ENCODE measurements at regions not wholly inside any gene's neighbourhood (a gene's known extent, or its start where the extent isn't known, plus 50 kb on each side); places are given as distances from the start of the nearest gene placed in this dataset.

DNA sequence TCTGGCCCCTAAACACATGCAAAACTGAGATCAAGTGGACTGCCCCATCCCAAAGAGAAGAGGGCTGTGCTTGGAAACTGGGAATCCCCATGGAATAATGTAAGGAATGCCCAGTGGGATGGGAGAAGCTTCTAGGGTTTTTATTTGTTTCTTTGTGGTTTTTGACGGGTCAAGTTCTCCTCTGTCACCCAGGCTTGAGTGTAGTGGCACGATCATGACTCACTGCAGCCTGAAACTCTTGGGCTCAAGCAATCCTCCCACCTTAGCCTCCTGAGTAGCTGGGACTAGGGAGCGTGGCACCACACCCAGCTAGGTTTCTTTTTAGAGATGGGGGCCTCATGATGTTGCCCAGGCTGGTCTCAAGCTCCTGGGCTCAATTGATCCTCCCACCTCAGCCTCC lies 101.7 kb upstream of the ZSWIM2 start:
- POLR2A ChIA-PET: no interaction called here
- CTCF ChIA-PET: interaction anchor here (0.6 kb wide), 1 partner anchor 13 kb away, joined by 4 read pairs; no protein-coding TSS in a partner anchor

DNA sequence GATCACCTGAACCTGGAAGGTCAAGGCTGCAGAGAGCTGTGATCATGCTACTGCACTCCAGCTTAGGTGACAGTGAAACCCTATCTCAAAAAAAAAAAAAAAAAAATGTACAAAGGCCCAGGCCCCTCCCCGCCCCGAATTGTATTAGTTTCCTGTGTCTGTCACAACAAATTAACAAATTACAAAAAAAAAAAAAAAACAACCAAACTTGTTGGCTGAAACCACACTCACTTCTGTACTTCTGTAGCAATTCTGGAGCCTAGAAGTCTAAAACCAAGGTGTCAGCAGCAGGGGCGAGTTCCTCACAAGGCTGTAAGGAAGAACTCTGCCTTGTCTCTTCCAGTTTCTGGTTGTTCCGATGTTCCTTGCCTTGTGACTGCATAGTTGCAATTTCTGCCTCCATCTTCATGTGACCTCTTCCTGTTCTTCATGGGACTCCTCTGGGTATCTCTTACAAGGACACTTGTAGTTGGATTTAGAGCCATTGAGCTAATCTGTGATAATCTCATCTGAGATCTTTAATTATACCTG lies 100.8 kb upstream of the ZSWIM2 start:
- no peak for DNase-seq (ENCODE audit: extremely low spot score)
- POLR2A ChIA-PET: no interaction called here
- TF ChIP-seq ZNF384 (IDR thresholded peaks at IDR 0.05) (no peak), TARDBP (IDR thresholded peaks at IDR 0.05) (no peak), CTBP1 (IDR thresholded peaks at IDR 0.05; ENCODE audit: borderline replicate concordance) (no peak), FOXM1 (IDR thresholded peaks at IDR 0.05; ENCODE audit: borderline replicate concordance) (no peak), HDGF (IDR thresholded peaks at IDR 0.05; ENCODE audit: borderline replicate concordance) (no peak), FOXK2 (IDR thresholded peaks at IDR 0.05) (no peak), NFRKB (IDR thresholded peaks at IDR 0.05) (no peak), ELF4 (IDR thresholded peaks at IDR 0.05) (no peak), FOXA1 (IDR thresholded peaks at IDR 0.05) (no peak), BHLHE40 (IDR thresholded peaks at IDR 0.05; ENCODE audit: borderline replicate concordance) (no peak), LEF1 (IDR thresholded peaks at IDR 0.05; ENCODE audit: borderline replicate concordance) (no peak), SP1 (IDR thresholded peaks at IDR 0.05) (no peak), ARNT (IDR thresholded peaks at IDR 0.05) (no peak), SUZ12 (IDR thresholded peaks at IDR 0.05) (no peak), L3MBTL2 (conservative IDR thresholded peaks at IDR 0.05) (no peak)
- TF ChIP-seq, protein P1, sequence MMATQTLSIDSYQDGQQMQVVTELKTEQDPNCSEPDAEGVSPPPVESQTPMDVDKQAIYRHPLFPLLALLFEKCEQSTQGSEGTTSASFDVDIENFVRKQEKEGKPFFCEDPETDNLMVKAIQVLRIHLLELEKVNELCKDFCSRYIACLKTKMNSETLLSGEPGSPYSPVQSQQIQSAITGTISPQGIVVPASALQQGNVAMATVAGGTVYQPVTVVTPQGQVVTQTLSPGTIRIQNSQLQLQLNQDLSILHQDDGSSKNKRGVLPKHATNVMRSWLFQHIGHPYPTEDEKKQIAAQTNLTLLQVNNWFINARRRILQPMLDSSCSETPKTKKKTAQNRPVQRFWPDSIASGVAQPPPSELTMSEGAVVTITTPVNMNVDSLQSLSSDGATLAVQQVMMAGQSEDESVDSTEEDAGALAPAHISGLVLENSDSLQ (IDR thresholded peaks at IDR 0.05): no peak
- CTCF ChIA-PET: no interaction called here

More for the DNA sequence above, 101.7 kb upstream of the ZSWIM2 start:
- TF ChIP-seq TARDBP (IDR thresholded peaks at IDR 0.05): no peak
- DNase-seq (ENCODE audit: extremely low spot score): no peak

DNA sequence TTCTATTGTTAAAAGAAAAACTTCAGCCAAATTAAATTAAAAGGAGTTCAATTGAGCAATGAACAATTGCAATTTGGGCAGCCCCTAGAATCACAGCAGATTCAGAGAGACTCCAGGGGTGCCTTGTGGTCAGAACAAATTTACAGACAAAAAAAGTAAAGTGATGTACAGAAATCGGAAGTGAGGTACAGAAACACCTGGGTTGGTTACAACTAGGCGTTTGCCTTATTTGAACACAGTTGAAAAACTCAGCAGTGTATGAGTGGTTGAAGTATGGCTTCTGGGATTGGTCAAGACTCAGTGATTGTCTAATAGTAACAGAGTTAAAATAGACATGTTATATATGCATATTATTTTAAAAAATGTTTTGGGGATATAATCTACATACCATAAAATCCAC lies 98.5 kb upstream of the ZSWIM2 start:
- TF ChIP-seq, protein P1 (IDR thresholded peaks at IDR 0.05): no peak
- no peak for TF ChIP-seq L3MBTL2 (conservative IDR thresholded peaks at IDR 0.05)
- TF ChIP-seq HDGF (IDR thresholded peaks at IDR 0.05; ENCODE audit: borderline replicate concordance): no peak
- TF ChIP-seq SP1 (IDR thresholded peaks at IDR 0.05): no peak
- no peak for TF ChIP-seq ARNT (IDR thresholded peaks at IDR 0.05)
- ChIA-PET CTCF (no interaction called here), POLR2A (no interaction called here)
- DNase-seq (ENCODE audit: extremely low spot score): no peak

DNA sequence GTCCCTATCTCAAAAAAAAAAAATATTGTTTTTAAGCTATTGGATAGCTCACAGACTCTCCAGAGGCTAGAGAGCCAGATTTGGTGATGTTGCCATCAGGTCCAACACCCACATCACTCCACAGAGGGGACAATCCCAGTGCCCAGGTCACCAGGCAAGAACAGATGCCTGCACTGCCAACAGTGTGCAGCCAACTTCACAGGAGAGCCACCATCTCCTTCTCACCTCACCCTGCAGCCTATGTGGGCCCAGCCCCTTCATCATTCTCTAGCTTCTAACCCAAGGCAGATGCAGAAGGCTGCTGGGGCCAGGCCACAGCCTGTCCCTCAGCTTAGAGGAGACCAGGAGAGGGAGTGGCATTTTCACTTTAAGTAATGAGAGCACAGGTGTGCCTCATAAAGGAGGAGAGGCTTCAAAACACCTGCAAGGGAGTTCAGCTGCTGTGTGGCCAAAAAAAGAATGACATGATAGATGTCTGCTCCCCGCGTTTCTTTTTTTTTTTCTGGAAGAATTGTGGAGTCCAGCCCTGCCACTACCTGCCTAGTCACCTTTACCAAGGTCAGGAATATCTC lies 98.0 kb upstream of the ZSWIM2 start:
- DNase-seq (ENCODE audit: extremely low spot score): no peak
- ChIA-PET POLR2A (no interaction called here), CTCF (interaction anchor here (0.6 to 0.7 kb wide), 2 partner anchors 208 to 283 kb away, joined by 3 to 4 read pairs; no protein-coding TSS in a partner anchor)
- TF ChIP-seq L3MBTL2 (conservative IDR thresholded peaks at IDR 0.05): no peak
- TF ChIP-seq LEF1 (IDR thresholded peaks at IDR 0.05; ENCODE audit: borderline replicate concordance): no peak
- TF ChIP-seq CTBP1 (IDR thresholded peaks at IDR 0.05; ENCODE audit: borderline replicate concordance): no peak
- no peak for TF ChIP-seq TARDBP (IDR thresholded peaks at IDR 0.05)
- no peak for TF ChIP-seq ELF4 (IDR thresholded peaks at IDR 0.05)

DNA sequence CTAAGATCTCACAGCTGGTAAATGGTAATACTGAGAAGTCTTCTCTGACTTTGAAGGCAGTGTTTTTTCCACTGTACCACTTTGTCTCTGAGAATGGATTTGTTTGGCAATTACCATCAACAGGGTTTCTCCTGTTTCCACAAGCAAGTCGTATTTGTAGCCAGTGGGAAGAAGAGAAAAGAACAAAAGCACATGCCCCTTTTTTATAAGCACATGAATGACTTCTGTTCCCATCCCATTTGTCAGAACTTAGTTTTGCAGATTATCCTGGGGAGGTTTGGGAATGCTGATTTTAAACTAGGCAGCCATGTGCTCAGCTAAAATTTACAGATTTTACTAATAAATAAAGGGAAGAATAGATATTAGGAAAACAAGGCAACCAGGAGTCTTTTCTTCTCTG lies 92.9 kb upstream of the ZSWIM2 start:
- ChIA-PET CTCF (no interaction called here), POLR2A (no interaction called here)
- no peak for DNase-seq (ENCODE audit: extremely low spot score)
- TF ChIP-seq L3MBTL2 (conservative IDR thresholded peaks at IDR 0.05) (no peak), LEF1 (IDR thresholded peaks at IDR 0.05; ENCODE audit: borderline replicate concordance) (no peak), SUZ12 (IDR thresholded peaks at IDR 0.05) (no peak)

DNA sequence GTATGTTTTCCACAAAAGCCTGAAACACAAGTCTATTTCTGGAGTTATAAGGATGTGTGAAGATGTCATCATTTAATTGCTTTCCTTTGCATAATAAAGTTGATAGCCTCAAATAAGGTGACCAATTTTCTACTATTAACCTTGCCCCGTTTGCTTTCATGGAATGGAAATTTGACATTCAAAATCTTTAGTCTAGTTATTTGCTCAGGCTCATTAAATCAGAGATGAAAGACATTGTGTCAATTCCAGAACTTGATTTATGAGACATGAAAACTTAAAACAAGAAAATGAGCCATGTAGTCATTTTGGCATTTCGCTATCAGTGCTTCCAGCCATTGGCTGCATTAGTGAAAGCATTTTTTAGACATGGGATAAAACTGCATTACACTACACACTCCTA lies 91.5 kb upstream of the ZSWIM2 start:
- TF ChIP-seq, protein P1 (IDR thresholded peaks at IDR 0.05): no peak; the same call in 1 of the 2 replicates
- TF ChIP-seq HDGF (IDR thresholded peaks at IDR 0.05; ENCODE audit: borderline replicate concordance) (no peak), SP1 (IDR thresholded peaks at IDR 0.05) (no peak), FOXA1 (IDR thresholded peaks at IDR 0.05) (no peak), BHLHE40 (IDR thresholded peaks at IDR 0.05; ENCODE audit: borderline replicate concordance) (no peak), ARNT (IDR thresholded peaks at IDR 0.05) (no peak), NFRKB (IDR thresholded peaks at IDR 0.05) (no peak), CTBP1 (IDR thresholded peaks at IDR 0.05; ENCODE audit: borderline replicate concordance) (no peak), FOXK2 (IDR thresholded peaks at IDR 0.05) (no peak), LEF1 (IDR thresholded peaks at IDR 0.05; ENCODE audit: borderline replicate concordance) (no peak), L3MBTL2 (conservative IDR thresholded peaks at IDR 0.05) (no peak), ELF4 (IDR thresholded peaks at IDR 0.05) (no peak), TARDBP (IDR thresholded peaks at IDR 0.05) (no peak), FOXM1 (IDR thresholded peaks at IDR 0.05; ENCODE audit: borderline replicate concordance) (no peak), SUZ12 (IDR thresholded peaks at IDR 0.05) (no peak), ZNF384 (IDR thresholded peaks at IDR 0.05) (no peak)
- CTCF ChIA-PET: no interaction called here
- POLR2A ChIA-PET: no interaction called here
- DNase-seq (ENCODE audit: extremely low spot score): no peak

DNA sequence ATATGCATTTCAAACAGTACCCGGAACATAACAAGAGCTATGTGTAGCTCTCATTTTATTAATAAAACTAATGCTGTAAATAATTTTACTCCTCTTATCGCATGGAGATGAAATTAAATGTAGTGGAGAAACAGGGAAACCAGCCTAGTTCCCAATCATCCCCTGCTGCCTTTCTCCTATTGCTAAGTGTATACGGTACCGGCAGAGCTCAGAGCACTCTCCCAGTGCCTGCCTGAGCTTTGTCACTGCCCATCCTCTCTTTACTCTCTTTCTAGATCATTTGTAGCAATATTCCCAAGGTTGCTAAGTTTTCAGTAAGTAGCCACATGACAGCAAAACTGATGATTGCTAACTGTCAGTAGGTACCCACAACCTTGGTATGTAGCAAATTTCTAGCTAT lies 85.5 kb upstream of the ZSWIM2 start:
- no peak for DNase-seq (ENCODE audit: extremely low spot score)
- ChIA-PET CTCF (interaction anchor here (0.7 kb wide), 1 partner anchor 238 kb away, joined by 3 read pairs; no protein-coding TSS in a partner anchor), POLR2A (no interaction called here)
- TF ChIP-seq CTBP1 (IDR thresholded peaks at IDR 0.05; ENCODE audit: borderline replicate concordance): no peak
- TF ChIP-seq NFRKB (IDR thresholded peaks at IDR 0.05): no peak
- TF ChIP-seq SP1 (IDR thresholded peaks at IDR 0.05): no peak
- TF ChIP-seq LEF1 (IDR thresholded peaks at IDR 0.05; ENCODE audit: borderline replicate concordance): no peak
- TF ChIP-seq L3MBTL2 (conservative IDR thresholded peaks at IDR 0.05): no peak
- TF ChIP-seq TARDBP (IDR thresholded peaks at IDR 0.05): no peak
- no peak for TF ChIP-seq ZNF384 (IDR thresholded peaks at IDR 0.05)
- TF ChIP-seq BHLHE40 (IDR thresholded peaks at IDR 0.05; ENCODE audit: borderline replicate concordance): no peak
- TF ChIP-seq FOXK2 (IDR thresholded peaks at IDR 0.05): no peak
- TF ChIP-seq SUZ12 (IDR thresholded peaks at IDR 0.05): no peak
- TF ChIP-seq ARNT (IDR thresholded peaks at IDR 0.05): no peak
